H1 (cell line): ENCODE measurements at regions not wholly inside any gene's neighbourhood (a gene's known extent, or its start where the extent isn't known, plus 50 kb on each side); places are given as distances from the start of the nearest gene placed in this dataset.

ENCODE experiments used
- CREB1 ChIP-seq: IDR thresholded peaks from 2 replicates; pipeline ENCODE4 v1.6.1; 2012; ENCODE audit warnings: inconsistent platforms
- EP300 ChIP-seq, 2 experiments: IDR thresholded peaks; 1 replicate in 1 of 2; 2 replicates in 1 of 2; pipeline ENCODE4 v1.6.1; 2011 to 2012; ENCODE audit warnings: low read depth in 2 of 2, low read length in 2 of 2, mild to moderate bottlenecking in 2 of 2, borderline replicate concordance in 1 of 2, inconsistent platforms in 1 of 2, moderate library complexity in 1 of 2
- HDAC2 ChIP-seq, 2 experiments: fragments of 300-600 bp in 1 of 2; sonication (generic) in 1 of 2; IDR thresholded peaks; 2 replicates each; pipeline ENCODE4 v1.6.1; 2011 to 2012; ENCODE audit warnings: low read depth in 2 of 2, low read length in 2 of 2, mild to moderate bottlenecking in 2 of 2, moderate library complexity in 2 of 2, borderline replicate concordance in 1 of 2, inconsistent platforms in 1 of 2
- HDAC6 ChIP-seq: IDR thresholded peaks from one replicate; pipeline ENCODE4 v1.7.1; 2012; ENCODE audit warnings: low read depth, mild to moderate bottlenecking, inconsistent platforms, low read length, moderate library complexity
- POLR2A ChIP-seq, 2 experiments: IDR thresholded peaks; 1 replicate in 1 of 2; 2 replicates in 1 of 2; pipeline ENCODE4 v1.6.1; 2011; ENCODE audit warnings: low read depth in 2 of 2, low read length in 2 of 2, mild to moderate bottlenecking in 2 of 2; ENCODE audit errors: control extremely low read depth in 1 of 2
- SRF ChIP-seq: IDR thresholded peaks from 2 replicates; pipeline ENCODE4 v1.6.1; 2011; ENCODE audit warnings: mild to moderate bottlenecking, low read depth, low read length, moderate library complexity
- TF ChIP-seq, protein P1 (sequence below): fragments of 300-600 bp; sonication (generic); IDR thresholded peaks from 2 replicates; pipeline ENCODE4 v1.7.1; 2012; ENCODE audit warnings: low read length, moderate library complexity, mild to moderate bottlenecking, inconsistent platforms; ENCODE audit not compliant: insufficient replicate concordance

DNA sequence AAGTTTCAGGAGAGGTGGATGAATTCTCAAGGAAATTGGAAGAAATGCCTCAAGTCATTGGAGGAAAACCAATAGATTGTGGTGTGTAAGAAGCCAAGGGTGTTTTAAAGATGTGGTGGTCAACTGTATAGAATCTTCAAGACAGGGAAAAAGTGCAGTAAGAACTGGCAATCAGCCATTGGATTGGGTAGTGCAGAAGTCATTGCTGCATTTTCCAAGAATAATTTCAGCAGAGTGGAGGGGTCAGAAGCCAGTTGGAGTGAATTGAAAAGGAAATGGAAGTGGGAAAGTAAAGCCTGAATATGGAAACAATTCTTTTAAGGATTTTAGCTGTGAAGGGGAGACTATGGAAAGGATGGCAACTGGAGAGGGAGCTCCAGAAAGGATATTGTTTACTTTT is 128.2 kb upstream of the TMEM170B start (continued):
- TF ChIP-seq, protein P1, sequence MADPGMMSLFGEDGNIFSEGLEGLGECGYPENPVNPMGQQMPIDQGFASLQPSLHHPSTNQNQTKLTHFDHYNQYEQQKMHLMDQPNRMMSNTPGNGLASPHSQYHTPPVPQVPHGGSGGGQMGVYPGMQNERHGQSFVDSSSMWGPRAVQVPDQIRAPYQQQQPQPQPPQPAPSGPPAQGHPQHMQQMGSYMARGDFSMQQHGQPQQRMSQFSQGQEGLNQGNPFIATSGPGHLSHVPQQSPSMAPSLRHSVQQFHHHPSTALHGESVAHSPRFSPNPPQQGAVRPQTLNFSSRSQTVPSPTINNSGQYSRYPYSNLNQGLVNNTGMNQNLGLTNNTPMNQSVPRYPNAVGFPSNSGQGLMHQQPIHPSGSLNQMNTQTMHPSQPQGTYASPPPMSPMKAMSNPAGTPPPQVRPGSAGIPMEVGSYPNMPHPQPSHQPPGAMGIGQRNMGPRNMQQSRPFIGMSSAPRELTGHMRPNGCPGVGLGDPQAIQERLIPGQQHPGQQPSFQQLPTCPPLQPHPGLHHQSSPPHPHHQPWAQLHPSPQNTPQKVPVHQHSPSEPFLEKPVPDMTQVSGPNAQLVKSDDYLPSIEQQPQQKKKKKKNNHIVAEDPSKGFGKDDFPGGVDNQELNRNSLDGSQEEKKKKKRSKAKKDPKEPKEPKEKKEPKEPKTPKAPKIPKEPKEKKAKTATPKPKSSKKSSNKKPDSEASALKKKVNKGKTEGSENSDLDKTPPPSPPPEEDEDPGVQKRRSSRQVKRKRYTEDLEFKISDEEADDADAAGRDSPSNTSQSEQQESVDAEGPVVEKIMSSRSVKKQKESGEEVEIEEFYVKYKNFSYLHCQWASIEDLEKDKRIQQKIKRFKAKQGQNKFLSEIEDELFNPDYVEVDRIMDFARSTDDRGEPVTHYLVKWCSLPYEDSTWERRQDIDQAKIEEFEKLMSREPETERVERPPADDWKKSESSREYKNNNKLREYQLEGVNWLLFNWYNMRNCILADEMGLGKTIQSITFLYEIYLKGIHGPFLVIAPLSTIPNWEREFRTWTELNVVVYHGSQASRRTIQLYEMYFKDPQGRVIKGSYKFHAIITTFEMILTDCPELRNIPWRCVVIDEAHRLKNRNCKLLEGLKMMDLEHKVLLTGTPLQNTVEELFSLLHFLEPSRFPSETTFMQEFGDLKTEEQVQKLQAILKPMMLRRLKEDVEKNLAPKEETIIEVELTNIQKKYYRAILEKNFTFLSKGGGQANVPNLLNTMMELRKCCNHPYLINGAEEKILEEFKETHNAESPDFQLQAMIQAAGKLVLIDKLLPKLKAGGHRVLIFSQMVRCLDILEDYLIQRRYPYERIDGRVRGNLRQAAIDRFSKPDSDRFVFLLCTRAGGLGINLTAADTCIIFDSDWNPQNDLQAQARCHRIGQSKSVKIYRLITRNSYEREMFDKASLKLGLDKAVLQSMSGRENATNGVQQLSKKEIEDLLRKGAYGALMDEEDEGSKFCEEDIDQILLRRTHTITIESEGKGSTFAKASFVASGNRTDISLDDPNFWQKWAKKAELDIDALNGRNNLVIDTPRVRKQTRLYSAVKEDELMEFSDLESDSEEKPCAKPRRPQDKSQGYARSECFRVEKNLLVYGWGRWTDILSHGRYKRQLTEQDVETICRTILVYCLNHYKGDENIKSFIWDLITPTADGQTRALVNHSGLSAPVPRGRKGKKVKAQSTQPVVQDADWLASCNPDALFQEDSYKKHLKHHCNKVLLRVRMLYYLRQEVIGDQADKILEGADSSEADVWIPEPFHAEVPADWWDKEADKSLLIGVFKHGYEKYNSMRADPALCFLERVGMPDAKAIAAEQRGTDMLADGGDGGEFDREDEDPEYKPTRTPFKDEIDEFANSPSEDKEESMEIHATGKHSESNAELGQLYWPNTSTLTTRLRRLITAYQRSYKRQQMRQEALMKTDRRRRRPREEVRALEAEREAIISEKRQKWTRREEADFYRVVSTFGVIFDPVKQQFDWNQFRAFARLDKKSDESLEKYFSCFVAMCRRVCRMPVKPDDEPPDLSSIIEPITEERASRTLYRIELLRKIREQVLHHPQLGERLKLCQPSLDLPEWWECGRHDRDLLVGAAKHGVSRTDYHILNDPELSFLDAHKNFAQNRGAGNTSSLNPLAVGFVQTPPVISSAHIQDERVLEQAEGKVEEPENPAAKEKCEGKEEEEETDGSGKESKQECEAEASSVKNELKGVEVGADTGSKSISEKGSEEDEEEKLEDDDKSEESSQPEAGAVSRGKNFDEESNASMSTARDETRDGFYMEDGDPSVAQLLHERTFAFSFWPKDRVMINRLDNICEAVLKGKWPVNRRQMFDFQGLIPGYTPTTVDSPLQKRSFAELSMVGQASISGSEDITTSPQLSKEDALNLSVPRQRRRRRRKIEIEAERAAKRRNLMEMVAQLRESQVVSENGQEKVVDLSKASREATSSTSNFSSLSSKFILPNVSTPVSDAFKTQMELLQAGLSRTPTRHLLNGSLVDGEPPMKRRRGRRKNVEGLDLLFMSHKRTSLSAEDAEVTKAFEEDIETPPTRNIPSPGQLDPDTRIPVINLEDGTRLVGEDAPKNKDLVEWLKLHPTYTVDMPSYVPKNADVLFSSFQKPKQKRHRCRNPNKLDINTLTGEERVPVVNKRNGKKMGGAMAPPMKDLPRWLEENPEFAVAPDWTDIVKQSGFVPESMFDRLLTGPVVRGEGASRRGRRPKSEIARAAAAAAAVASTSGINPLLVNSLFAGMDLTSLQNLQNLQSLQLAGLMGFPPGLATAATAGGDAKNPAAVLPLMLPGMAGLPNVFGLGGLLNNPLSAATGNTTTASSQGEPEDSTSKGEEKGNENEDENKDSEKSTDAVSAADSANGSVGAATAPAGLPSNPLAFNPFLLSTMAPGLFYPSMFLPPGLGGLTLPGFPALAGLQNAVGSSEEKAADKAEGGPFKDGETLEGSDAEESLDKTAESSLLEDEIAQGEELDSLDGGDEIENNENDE = no peak
- TF ChIP-seq HDAC2 (IDR thresholded peaks at IDR 0.05; ENCODE audit: borderline replicate concordance in 1 of 2, low read depth in 2 of 2, low read length in 2 of 2) = no peak
- TF ChIP-seq HDAC6 = no peak
- no peak for TF ChIP-seq POLR2A (IDR thresholded peaks at IDR 0.05; ENCODE audit: control extremely low read depth in 1 of 2, low read depth in 2 of 2, low read length in 2 of 2)
- TF ChIP-seq CREB1 = no peak
- no peak for TF ChIP-seq EP300 (IDR thresholded peaks at IDR 0.05; ENCODE audit: borderline replicate concordance in 1 of 2, low read depth in 2 of 2, low read length in 2 of 2)
- no peak for TF ChIP-seq SRF
